Esophagus squamous epithelium (tissue), 4 donors: ENCODE measurements at regions not wholly inside any gene's neighbourhood (a gene's known extent, or its start where the extent isn't known, plus 50 kb on each side); places are given as distances from the start of the nearest gene placed in this dataset.

Experiments used
- CTCF ChIP-seq, 6 experiments: fragments of 450-650 bp in 4 of 6; fragments of 200-600 bp in 2 of 6; sonication (generic) in 2 of 6; IDR thresholded peaks; one replicate each; pipeline ENCODE4 v1.5.1; 2016 to 2019; ENCODE audit warnings: antibody characterized with exemption in 6 of 6, mild to moderate bottlenecking in 4 of 6, moderate library complexity in 4 of 6
- POLR2A ChIP-seq, 4 donors: fragments of 450-650 bp; IDR thresholded peaks; one replicate each; pipeline ENCODE4 v1.6.1; 2017; ENCODE audit warnings: antibody characterized with exemption in 4 of 4, mild to moderate bottlenecking in 4 of 4, moderate library complexity in 3 of 4

GRCh38 chr9:13734601-13735000 lies 455.1 kb upstream of the MPDZ start:
- TF ChIP-seq CTCF (IDR thresholded peaks at IDR 0.05) (no peak), POLR2A (IDR thresholded peaks at IDR 0.05) (no peak)
